ENCODE measurements at regions not wholly inside any gene's neighbourhood (a gene's known extent, or its start where the extent isn't known, plus 50 kb on each side); places are given as distances from the start of the nearest gene placed in this dataset.

GRCh38 chr4:143768007-143768591 is 67.6 kb upstream of the FREM3 start:
- TF ChIP-seq CTCF (conservative IDR thresholded peaks at IDR 0.05; ENCODE audit: low read depth, low read length): no peak
- TF ChIP-seq EZH2 (IDR thresholded peaks at IDR 0.05; ENCODE audit: low read length, unreplicated experiment): no peak
